ENCODE measurements at regions not wholly inside any gene's neighbourhood (a gene's known extent, or its start where the extent isn't known, plus 50 kb on each side); places are given as distances from the start of the nearest gene placed in this dataset.
A peak's percentile ranks its signal among the peaks of the same experiment; 100 is the strongest.

DNA sequence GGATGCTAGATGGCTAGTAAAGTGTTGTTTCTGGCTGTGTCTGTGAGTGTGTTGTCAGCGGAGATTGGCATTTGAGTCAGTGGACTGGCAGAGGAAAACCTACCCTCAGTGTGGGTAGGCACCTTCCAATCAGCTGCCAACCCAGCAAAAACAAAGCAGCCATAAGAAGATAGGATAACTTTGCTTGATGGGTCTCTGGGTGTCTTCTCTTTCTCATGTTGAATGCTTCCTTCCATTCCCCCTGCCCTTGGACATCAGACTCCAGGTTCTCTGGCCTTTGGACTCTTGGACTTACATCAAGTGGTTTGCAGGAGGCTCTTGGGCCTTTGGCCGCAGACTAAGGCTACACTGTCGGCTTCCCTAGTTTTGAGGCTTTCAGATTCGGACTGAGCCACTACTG, 429.0 kb upstream of the ZNF804A start (continued):
- TF ChIP-seq FOSL1 (IDR thresholded peaks at IDR 0.05; ENCODE audit: low read depth) (no peak), POLR2AphosphoS5 (IDR thresholded peaks at IDR 0.05; ENCODE audit: low read depth, low read length) (no peak), SRF (IDR thresholded peaks at IDR 0.05; ENCODE audit: low read depth) (no peak), ELF1 (IDR thresholded peaks at IDR 0.05; ENCODE audit: borderline replicate concordance, low read depth) (no peak), SP1 (IDR thresholded peaks at IDR 0.05; ENCODE audit: low read depth) (no peak)
- TF ChIP-seq, protein P1, sequence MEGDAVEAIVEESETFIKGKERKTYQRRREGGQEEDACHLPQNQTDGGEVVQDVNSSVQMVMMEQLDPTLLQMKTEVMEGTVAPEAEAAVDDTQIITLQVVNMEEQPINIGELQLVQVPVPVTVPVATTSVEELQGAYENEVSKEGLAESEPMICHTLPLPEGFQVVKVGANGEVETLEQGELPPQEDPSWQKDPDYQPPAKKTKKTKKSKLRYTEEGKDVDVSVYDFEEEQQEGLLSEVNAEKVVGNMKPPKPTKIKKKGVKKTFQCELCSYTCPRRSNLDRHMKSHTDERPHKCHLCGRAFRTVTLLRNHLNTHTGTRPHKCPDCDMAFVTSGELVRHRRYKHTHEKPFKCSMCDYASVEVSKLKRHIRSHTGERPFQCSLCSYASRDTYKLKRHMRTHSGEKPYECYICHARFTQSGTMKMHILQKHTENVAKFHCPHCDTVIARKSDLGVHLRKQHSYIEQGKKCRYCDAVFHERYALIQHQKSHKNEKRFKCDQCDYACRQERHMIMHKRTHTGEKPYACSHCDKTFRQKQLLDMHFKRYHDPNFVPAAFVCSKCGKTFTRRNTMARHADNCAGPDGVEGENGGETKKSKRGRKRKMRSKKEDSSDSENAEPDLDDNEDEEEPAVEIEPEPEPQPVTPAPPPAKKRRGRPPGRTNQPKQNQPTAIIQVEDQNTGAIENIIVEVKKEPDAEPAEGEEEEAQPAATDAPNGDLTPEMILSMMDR (IDR thresholded peaks at IDR 0.05 in 2 of 3, conservative IDR thresholded peaks at IDR 0.05 in 1 of 3; ENCODE audit: borderline replicate concordance in 1 of 3, insufficient read depth in 1 of 3, low read depth in 2 of 3, low read length in 2 of 3): no peak
- TF ChIP-seq, protein P2, sequence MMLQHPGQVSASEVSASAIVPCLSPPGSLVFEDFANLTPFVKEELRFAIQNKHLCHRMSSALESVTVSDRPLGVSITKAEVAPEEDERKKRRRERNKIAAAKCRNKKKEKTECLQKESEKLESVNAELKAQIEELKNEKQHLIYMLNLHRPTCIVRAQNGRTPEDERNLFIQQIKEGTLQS (IDR thresholded peaks at IDR 0.05): no peak

DNA sequence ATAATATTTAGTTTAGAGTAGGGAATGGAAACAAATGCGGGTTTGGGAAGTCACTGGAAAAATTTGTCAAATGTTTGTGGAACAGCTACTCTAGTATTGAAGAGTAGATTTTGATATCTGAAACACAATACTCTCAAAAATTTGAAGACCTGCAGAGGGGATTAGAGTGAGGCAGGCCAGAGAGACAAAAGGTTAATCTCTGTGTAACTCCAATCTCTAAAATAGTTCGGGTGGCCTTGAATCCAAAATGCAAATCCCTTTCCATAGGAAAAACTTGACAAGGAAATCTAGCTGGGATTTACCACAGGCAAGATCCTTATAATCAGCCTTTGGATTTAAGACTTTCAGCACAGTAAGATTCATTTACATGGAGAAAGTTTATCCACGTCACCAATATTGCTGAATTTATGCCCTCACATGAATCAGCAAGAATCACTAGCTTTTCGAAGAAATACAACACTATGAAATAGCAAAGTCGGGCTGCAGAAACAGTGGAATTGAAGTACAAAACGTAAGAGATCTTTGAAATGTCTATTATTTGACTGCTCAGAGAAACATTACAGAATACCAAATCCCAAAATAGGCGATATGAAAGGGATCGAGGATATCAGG, 423.7 kb upstream of the ZNF804A start:
- H4K20me1 ChIP-seq (ENCODE audit: insufficient read depth): no peaks in the 10 kb centered on the region
- no peaks in the 10 kb centered on the region for H3K4me1 ChIP-seq (ENCODE audit: control insufficient read depth in 1 of 2, insufficient read depth in 2 of 2, low read length in 2 of 2)
- POLR2A ChIA-PET: no interaction called here
- BruUV-seq (replicated peaks): no TSS peak
- peak overlapping the region; percentile 17 for H2AFZ ChIP-seq (ENCODE audit: low read depth, low read length, poor library complexity, severe bottlenecking)
- H3K27me3 ChIP-seq (ENCODE audit: insufficient read depth, low read length): no peaks in the 10 kb centered on the region
- H3K9ac ChIP-seq (ENCODE audit: low read length): no peak overlapping the region
- CTCF ChIA-PET: no interaction called here
- DNase-seq (ENCODE audit: low read depth, low spot score) (no peak), ATAC-seq (no peak)
- TF ChIP-seq RAD21 (IDR thresholded peaks at IDR 0.05; ENCODE audit: low read depth) (no peak), SRF (IDR thresholded peaks at IDR 0.05; ENCODE audit: low read depth) (no peak), SP1 (IDR thresholded peaks at IDR 0.05; ENCODE audit: low read depth) (no peak), ZFX (IDR thresholded peaks at IDR 0.05) (no peak), JUND (IDR thresholded peaks at IDR 0.05) (no peak), TCF7L2 (IDR thresholded peaks at IDR 0.05; ENCODE audit: borderline replicate concordance, extremely low read depth, insufficient read depth, insufficient read length) (no peak), ZNF274 (IDR thresholded peaks at IDR 0.05; ENCODE audit: low read depth, low read length) (no peak), YY1 (IDR thresholded peaks at IDR 0.05; ENCODE audit: extremely low read depth, insufficient replicate concordance, low read depth, low read length) (no peak), EZH2 (IDR thresholded peaks at IDR 0.05) (no peak), FOSL1 (IDR thresholded peaks at IDR 0.05; ENCODE audit: low read depth) (no peak), ELF1 (IDR thresholded peaks at IDR 0.05; ENCODE audit: borderline replicate concordance, low read depth) (no peak), CEBPB (IDR thresholded peaks at IDR 0.05; ENCODE audit: low read depth) (no peak)
- TF ChIP-seq, protein P3, sequence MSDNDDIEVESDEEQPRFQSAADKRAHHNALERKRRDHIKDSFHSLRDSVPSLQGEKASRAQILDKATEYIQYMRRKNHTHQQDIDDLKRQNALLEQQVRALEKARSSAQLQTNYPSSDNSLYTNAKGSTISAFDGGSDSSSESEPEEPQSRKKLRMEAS (IDR thresholded peaks at IDR 0.05): no peak
- TF ChIP-seq, protein P1 (IDR thresholded peaks at IDR 0.05 in 2 of 3, conservative IDR thresholded peaks at IDR 0.05 in 1 of 3; ENCODE audit: borderline replicate concordance in 1 of 3, insufficient read depth in 1 of 3, low read depth in 2 of 3, low read length in 2 of 3): no peak
- TF ChIP-seq, protein P4, sequence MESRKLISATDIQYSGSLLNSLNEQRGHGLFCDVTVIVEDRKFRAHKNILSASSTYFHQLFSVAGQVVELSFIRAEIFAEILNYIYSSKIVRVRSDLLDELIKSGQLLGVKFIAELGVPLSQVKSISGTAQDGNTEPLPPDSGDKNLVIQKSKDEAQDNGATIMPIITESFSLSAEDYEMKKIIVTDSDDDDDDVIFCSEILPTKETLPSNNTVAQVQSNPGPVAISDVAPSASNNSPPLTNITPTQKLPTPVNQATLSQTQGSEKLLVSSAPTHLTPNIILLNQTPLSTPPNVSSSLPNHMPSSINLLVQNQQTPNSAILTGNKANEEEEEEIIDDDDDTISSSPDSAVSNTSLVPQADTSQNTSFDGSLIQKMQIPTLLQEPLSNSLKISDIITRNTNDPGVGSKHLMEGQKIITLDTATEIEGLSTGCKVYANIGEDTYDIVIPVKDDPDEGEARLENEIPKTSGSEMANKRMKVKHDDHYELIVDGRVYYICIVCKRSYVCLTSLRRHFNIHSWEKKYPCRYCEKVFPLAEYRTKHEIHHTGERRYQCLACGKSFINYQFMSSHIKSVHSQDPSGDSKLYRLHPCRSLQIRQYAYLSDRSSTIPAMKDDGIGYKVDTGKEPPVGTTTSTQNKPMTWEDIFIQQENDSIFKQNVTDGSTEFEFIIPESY (IDR thresholded peaks at IDR 0.05; ENCODE audit: extremely low read depth, insufficient replicate concordance, low read length): no peak
- RAD21 ChIA-PET (ENCODE audit: low non-redundant PET in 1 of 2, low total read pairs in 2 of 2, uncharacterized antibody in 2 of 2, unreplicated experiment in 2 of 2): no interaction called here
- H3K36me3 ChIP-seq (ENCODE audit: control insufficient read depth in 1 of 2, insufficient read depth in 2 of 2, low read length in 2 of 2): no peaks in the 10 kb centered on the region
- H3K4me3 ChIP-seq (replicated peaks in 1 of 2; ENCODE audit: low read depth in 1 of 2, low read length in 2 of 2): no peak overlapping the region
- no peaks in the 10 kb centered on the region for H3K79me2 ChIP-seq (ENCODE audit: insufficient read depth, low read length)
- H3K9me2 ChIP-seq (ENCODE audit: insufficient read depth): no peaks in the 10 kb centered on the region
- no peak overlapping the region for H3K4me2 ChIP-seq (ENCODE audit: low read length)
- intact Hi-C loops (cut with micrococcal nuclease): no loop called here
- H3K9me3 ChIP-seq (ENCODE audit: control insufficient read depth in 1 of 2, insufficient read depth in 1 of 2, low read depth in 1 of 2, low read length in 2 of 2): no peaks in the 10 kb centered on the region
- H3K27ac ChIP-seq (ENCODE audit: low read depth, low read length): no peak overlapping the region
